ENCODE measurements at regions not wholly inside any gene's neighbourhood (a gene's known extent, or its start where the extent isn't known, plus 50 kb on each side); places are given as distances from the start of the nearest gene placed in this dataset.

- peak; percentile 6 for DNase-seq (ENCODE audit: low read depth)
Measured at GRCh38 chr17:79192503-79193351, 118.1 kb downstream of the ENGASE start.

- no peak for DNase-seq (ENCODE audit: low read depth)
Measured at GRCh38 chr17:79191270-79191934, 116.8 kb downstream of the ENGASE start.

GRCh38 chr17:79189305-79189704 is 114.7 kb downstream of the ENGASE start:
- DNase-seq (ENCODE audit: low read depth), result no peak

GRCh38 chr17:79188685-79189084 is 114.1 kb downstream of the ENGASE start:
- DNase-seq (ENCODE audit: low read depth), result no peak

GRCh38 chr17:79188048-79188447 is 113.4 kb downstream of the ENGASE start:
- DNase-seq (ENCODE audit: low read depth), result no peak

- DNase-seq (ENCODE audit: low read depth), result no peak
Measured at GRCh38 chr17:79187186-79187585, 112.6 kb downstream of the ENGASE start.

GRCh38 chr17:79186406-79186805 is 111.8 kb downstream of the ENGASE start:
- DNase-seq (ENCODE audit: low read depth), result no peak

GRCh38 chr17:79185671-79186070 is 111.0 kb downstream of the ENGASE start:
- DNase-seq (ENCODE audit: low read depth), result no peak

GRCh38 chr17:79184219-79184618 is 109.6 kb downstream of the ENGASE start:
- DNase-seq (ENCODE audit: low read depth), result no peak

GRCh38 chr17:79183293-79184158 is 108.9 kb downstream of the ENGASE start:
- no peak for DNase-seq (ENCODE audit: low read depth)

- no peak for DNase-seq (ENCODE audit: low read depth)
Measured at GRCh38 chr17:79183043-79183292, 108.3 kb downstream of the ENGASE start.

- no peak for DNase-seq (ENCODE audit: low read depth)
Measured at GRCh38 chr17:79182176-79183042, 107.8 kb downstream of the ENGASE start.

GRCh38 chr17:79180358-79181005 is 105.9 kb downstream of the ENGASE start:
- DNase-seq (ENCODE audit: low read depth), result no peak

GRCh38 chr17:79179334-79179733 is 104.7 kb downstream of the ENGASE start:
- no peak for DNase-seq (ENCODE audit: low read depth)

- DNase-seq (ENCODE audit: low read depth), result no peak
Measured at GRCh38 chr17:79177877-79178276, 103.3 kb downstream of the ENGASE start.

GRCh38 chr17:79176792-79177601 is 102.4 kb downstream of the ENGASE start:
- DNase-seq (ENCODE audit: low read depth), result no peak

- DNase-seq (ENCODE audit: low read depth), result no peak
Measured at GRCh38 chr17:79174905-79175856, 100.6 kb downstream of the ENGASE start.

GRCh38 chr17:79174193-79174765 is 99.7 kb downstream of the ENGASE start:
- DNase-seq (ENCODE audit: low read depth), result no peak

GRCh38 chr17:79171188-79171587 is 96.6 kb downstream of the ENGASE start:
- no peak for DNase-seq (ENCODE audit: low read depth)
